ENCODE measurements at regions not wholly inside any gene's neighbourhood (a gene's known extent, or its start where the extent isn't known, plus 50 kb on each side); places are given as distances from the start of the nearest gene placed in this dataset.

DNA sequence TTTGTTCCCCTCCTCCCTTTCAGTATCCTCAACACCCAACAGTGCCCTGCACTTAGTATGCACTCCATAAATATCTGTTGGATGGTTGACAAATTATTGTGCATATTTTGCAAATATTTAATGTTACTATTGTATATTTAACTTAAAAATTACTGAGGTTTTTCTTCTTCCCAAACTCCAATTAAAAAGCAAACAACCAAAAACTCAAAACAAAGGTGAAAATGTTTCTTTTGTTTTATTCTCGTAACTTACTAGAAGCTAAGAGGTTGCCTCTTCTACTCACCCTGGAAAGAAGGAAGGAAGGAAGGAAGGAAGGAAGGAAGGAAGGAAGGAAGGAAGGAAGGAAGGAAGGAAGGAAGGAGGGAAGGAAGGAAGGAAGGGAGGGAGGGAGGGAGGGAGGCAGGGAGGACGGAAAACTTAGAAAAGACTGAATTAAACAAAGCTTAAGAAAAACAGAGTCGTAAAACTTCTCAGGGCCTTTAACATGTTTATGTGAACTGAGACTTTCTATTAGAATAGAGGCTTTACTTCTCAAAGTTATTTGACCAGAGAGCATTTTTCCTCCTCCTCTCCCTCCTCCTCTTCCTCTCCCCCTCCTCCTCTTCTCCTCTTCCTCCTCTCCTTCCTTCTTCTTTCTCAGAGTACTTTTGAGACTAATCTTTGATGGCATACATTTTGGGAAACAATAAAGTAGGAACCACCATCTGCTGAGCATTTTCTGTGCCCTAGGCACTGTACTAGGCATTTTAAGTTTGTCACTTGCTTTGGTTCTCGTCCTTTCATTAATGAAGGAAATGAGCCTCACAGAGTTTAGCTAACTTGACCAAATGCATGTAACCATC is 396.6 kb upstream of the WWC1 start:
- TF ChIP-seq, protein P1, sequence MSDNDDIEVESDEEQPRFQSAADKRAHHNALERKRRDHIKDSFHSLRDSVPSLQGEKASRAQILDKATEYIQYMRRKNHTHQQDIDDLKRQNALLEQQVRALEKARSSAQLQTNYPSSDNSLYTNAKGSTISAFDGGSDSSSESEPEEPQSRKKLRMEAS (IDR thresholded peaks at IDR 0.05), result no peak
- TF ChIP-seq, protein P2, sequence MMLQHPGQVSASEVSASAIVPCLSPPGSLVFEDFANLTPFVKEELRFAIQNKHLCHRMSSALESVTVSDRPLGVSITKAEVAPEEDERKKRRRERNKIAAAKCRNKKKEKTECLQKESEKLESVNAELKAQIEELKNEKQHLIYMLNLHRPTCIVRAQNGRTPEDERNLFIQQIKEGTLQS (IDR thresholded peaks at IDR 0.05), result no peak
- TF ChIP-seq JUND (IDR thresholded peaks at IDR 0.05) (no peak), TAF1 (conservative IDR thresholded peaks at IDR 0.05) (no peak), RAD21 (IDR thresholded peaks at IDR 0.05) (no peak), EGR1 (IDR thresholded peaks at IDR 0.05; ENCODE audit: low read depth in 2 of 2) (no peak), FOXA1 (IDR thresholded peaks at IDR 0.05) (no peak), YY1 (IDR thresholded peaks at IDR 0.05) (no peak), HNF4A (conservative IDR thresholded peaks at IDR 0.05) (no peak), FOXA2 (IDR thresholded peaks at IDR 0.05) (no peak), SP1 (IDR thresholded peaks at IDR 0.05) (no peak)
- TF ChIP-seq, protein P3, sequence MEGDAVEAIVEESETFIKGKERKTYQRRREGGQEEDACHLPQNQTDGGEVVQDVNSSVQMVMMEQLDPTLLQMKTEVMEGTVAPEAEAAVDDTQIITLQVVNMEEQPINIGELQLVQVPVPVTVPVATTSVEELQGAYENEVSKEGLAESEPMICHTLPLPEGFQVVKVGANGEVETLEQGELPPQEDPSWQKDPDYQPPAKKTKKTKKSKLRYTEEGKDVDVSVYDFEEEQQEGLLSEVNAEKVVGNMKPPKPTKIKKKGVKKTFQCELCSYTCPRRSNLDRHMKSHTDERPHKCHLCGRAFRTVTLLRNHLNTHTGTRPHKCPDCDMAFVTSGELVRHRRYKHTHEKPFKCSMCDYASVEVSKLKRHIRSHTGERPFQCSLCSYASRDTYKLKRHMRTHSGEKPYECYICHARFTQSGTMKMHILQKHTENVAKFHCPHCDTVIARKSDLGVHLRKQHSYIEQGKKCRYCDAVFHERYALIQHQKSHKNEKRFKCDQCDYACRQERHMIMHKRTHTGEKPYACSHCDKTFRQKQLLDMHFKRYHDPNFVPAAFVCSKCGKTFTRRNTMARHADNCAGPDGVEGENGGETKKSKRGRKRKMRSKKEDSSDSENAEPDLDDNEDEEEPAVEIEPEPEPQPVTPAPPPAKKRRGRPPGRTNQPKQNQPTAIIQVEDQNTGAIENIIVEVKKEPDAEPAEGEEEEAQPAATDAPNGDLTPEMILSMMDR (IDR thresholded peaks at IDR 0.05; ENCODE audit: low read depth, low read length, missing input control), result no peak
- TF ChIP-seq, protein P4, sequence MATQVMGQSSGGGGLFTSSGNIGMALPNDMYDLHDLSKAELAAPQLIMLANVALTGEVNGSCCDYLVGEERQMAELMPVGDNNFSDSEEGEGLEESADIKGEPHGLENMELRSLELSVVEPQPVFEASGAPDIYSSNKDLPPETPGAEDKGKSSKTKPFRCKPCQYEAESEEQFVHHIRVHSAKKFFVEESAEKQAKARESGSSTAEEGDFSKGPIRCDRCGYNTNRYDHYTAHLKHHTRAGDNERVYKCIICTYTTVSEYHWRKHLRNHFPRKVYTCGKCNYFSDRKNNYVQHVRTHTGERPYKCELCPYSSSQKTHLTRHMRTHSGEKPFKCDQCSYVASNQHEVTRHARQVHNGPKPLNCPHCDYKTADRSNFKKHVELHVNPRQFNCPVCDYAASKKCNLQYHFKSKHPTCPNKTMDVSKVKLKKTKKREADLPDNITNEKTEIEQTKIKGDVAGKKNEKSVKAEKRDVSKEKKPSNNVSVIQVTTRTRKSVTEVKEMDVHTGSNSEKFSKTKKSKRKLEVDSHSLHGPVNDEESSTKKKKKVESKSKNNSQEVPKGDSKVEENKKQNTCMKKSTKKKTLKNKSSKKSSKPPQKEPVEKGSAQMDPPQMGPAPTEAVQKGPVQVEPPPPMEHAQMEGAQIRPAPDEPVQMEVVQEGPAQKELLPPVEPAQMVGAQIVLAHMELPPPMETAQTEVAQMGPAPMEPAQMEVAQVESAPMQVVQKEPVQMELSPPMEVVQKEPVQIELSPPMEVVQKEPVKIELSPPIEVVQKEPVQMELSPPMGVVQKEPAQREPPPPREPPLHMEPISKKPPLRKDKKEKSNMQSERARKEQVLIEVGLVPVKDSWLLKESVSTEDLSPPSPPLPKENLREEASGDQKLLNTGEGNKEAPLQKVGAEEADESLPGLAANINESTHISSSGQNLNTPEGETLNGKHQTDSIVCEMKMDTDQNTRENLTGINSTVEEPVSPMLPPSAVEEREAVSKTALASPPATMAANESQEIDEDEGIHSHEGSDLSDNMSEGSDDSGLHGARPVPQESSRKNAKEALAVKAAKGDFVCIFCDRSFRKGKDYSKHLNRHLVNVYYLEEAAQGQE (IDR thresholded peaks at IDR 0.05), result no peak
- TF ChIP-seq, protein P5, sequence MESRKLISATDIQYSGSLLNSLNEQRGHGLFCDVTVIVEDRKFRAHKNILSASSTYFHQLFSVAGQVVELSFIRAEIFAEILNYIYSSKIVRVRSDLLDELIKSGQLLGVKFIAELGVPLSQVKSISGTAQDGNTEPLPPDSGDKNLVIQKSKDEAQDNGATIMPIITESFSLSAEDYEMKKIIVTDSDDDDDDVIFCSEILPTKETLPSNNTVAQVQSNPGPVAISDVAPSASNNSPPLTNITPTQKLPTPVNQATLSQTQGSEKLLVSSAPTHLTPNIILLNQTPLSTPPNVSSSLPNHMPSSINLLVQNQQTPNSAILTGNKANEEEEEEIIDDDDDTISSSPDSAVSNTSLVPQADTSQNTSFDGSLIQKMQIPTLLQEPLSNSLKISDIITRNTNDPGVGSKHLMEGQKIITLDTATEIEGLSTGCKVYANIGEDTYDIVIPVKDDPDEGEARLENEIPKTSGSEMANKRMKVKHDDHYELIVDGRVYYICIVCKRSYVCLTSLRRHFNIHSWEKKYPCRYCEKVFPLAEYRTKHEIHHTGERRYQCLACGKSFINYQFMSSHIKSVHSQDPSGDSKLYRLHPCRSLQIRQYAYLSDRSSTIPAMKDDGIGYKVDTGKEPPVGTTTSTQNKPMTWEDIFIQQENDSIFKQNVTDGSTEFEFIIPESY (IDR thresholded peaks at IDR 0.05), result no peak

Data from liver (tissue), 3 donors.